MM.1S (cell line): ENCODE measurements at regions not wholly inside any gene's neighbourhood (a gene's known extent, or its start where the extent isn't known, plus 50 kb on each side); places are given as distances from the start of the nearest gene placed in this dataset.

ENCODE experiments used
- EZH2phosphoT487 ChIP-seq: fragments of 300-600 bp; sonication (generic); IDR thresholded peaks from 2 replicates; pipeline ENCODE4 v1.6.1; 2018; ENCODE audit warnings: antibody characterized with exemption, low read length
- TF ChIP-seq, protein P1 (sequence below): fragments of 300-600 bp; sonication (generic); IDR thresholded peaks from 2 replicates; pipeline ENCODE4 v1.5.1; 2016; ENCODE audit warnings: antibody characterized with exemption, low read length, mixed read lengths

DNA sequence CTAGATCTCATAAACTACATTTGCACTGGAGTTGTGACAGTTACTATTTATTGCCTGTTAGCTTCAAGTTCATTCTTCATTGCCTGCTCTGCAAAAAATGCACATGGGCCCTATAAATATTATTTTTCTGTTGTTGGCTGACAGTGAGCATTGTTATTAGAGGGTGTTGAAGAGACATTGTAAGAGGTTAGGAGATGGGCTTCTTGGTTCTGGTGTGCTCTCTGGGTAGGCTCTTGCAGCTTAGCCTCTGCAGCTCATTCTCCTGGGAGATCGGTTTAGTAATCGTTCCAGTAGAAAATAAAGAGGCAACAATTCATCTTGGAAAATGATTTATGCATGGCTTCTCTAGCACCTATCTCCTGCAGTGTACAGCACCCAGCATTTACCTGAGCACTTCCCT is 113.8 kb upstream of the SCN7A start:
- TF ChIP-seq, protein P1, sequence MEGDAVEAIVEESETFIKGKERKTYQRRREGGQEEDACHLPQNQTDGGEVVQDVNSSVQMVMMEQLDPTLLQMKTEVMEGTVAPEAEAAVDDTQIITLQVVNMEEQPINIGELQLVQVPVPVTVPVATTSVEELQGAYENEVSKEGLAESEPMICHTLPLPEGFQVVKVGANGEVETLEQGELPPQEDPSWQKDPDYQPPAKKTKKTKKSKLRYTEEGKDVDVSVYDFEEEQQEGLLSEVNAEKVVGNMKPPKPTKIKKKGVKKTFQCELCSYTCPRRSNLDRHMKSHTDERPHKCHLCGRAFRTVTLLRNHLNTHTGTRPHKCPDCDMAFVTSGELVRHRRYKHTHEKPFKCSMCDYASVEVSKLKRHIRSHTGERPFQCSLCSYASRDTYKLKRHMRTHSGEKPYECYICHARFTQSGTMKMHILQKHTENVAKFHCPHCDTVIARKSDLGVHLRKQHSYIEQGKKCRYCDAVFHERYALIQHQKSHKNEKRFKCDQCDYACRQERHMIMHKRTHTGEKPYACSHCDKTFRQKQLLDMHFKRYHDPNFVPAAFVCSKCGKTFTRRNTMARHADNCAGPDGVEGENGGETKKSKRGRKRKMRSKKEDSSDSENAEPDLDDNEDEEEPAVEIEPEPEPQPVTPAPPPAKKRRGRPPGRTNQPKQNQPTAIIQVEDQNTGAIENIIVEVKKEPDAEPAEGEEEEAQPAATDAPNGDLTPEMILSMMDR, result no peak
- no peak for TF ChIP-seq EZH2phosphoT487
